IPS DF 6.9 (cell line): ENCODE measurements at regions not wholly inside any gene's neighbourhood (a gene's known extent, or its start where the extent isn't known, plus 50 kb on each side); places are given as distances from the start of the nearest gene placed in this dataset.

ENCODE experiments used
- DNase-seq: peaks from one replicate; pipeline ENCODE4 v3.0.0-alpha.2; 2013; ENCODE audit warnings: low read depth, low spot score
- H3K27ac ChIP-seq: one replicate; pipeline ENCODE4 v1.5.1; 2013; ENCODE audit warnings: low read length, control low read depth
- H3K27me3 ChIP-seq: 2 replicates; pipeline ENCODE4 v1.6.1; 2013; ENCODE audit warnings: mild to moderate bottlenecking, low read length; ENCODE audit not compliant: control insufficient read depth, insufficient read depth
- H3K36me3 ChIP-seq: 2 replicates; pipeline ENCODE4 v1.6.1; 2013; ENCODE audit warnings: low read length; ENCODE audit not compliant: control insufficient read depth, insufficient read depth
- H3K4me1 ChIP-seq: 2 replicates; pipeline ENCODE4 v1.6.1; 2013; ENCODE audit warnings: low read length; ENCODE audit not compliant: control insufficient read depth, insufficient read depth
- H3K4me3 ChIP-seq: 2 replicates; pipeline ENCODE4 v1.5.1; 2013; ENCODE audit warnings: mild to moderate bottlenecking, low read length
- H3K9me3 ChIP-seq: 2 replicates; pipeline ENCODE4 v1.6.1; 2013; ENCODE audit warnings: low read length, inconsistent platforms; ENCODE audit not compliant: control insufficient read depth, insufficient read depth
- WGBS: extraction: QIAGEN DNeasy Blood & Tissue Kit; methylation state at CpG from one replicate; pipeline ENCODE4 v1.1.7; 2013; ENCODE audit warnings: mixed read lengths, missing lambda C conversion rate; ENCODE audit not compliant: insufficient read length, insufficient coverage; 5-methylcytosine and 5-hydroxymethylcytosine counted together

GRCh38 chr1:14301704-14302024, 296.8 kb upstream of the KAZN start:
- Histone ChIP-seq H3K27me3 (no peaks in the 10 kb centered on the region), H3K36me3 (no peaks in the 10 kb centered on the region), H3K4me1 (0 out of 2 replicates have a peak, but pooled peaks cover 1% of the 10 kb centered on the region), H3K9me3 (no peaks in the 10 kb centered on the region), H3K27ac (no peak overlapping the region), H3K4me3 (no peak overlapping the region)
- no CpG with 5 or more reads among the region's 4 CpGs for WGBS
- DNase-seq, result no peak

- Histone ChIP-seq H3K27ac (no peak overlapping the region), H3K4me3 (no peak overlapping the region), H3K36me3 (no peaks in the 10 kb centered on the region), H3K27me3 (no peaks in the 10 kb centered on the region), H3K4me1 (0 out of 2 replicates have a peak, but pooled peaks cover 1% of the 10 kb centered on the region), H3K9me3 (no peaks in the 10 kb centered on the region)
- DNase-seq, result no peak
- no CpG with 5 or more reads among the region's 3 CpGs for WGBS
Measured at GRCh38 chr1:14302025-14302424, 296.5 kb upstream of the KAZN start.

- Histone ChIP-seq H3K27me3 (no peaks in the 10 kb centered on the region), H3K9me3 (no peaks in the 10 kb centered on the region), H3K27ac (no peak overlapping the region), H3K4me3 (no peak overlapping the region), H3K36me3 (no peaks in the 10 kb centered on the region), H3K4me1 (no peaks in the 10 kb centered on the region)
- DNase-seq, result no peak
- no CpG with 5 or more reads among the region's 5 CpGs for WGBS
Measured at GRCh38 chr1:14303011-14303410, 295.5 kb upstream of the KAZN start.

GRCh38 chr1:14304381-14304865, 294.1 kb upstream of the KAZN start:
- Histone ChIP-seq H3K4me3 (no peak overlapping the region), H3K9me3 (no peaks in the 10 kb centered on the region), H3K27me3 (no peaks in the 10 kb centered on the region), H3K27ac (no peak overlapping the region), H3K36me3 (no peaks in the 10 kb centered on the region), H3K4me1 (no peaks in the 10 kb centered on the region)
- no peak for DNase-seq
- WGBS, result no CpG with 5 or more reads among the region's 7 CpGs

- no peak for DNase-seq
- Histone ChIP-seq H3K9me3 (no peaks in the 10 kb centered on the region), H3K27ac (no peak overlapping the region), H3K4me1 (no peaks in the 10 kb centered on the region), H3K36me3 (no peaks in the 10 kb centered on the region), H3K4me3 (no peak overlapping the region), H3K27me3 (no peaks in the 10 kb centered on the region)
- WGBS, result no CpG with 5 or more reads among the region's 2 CpGs
Measured at GRCh38 chr1:14308460-14308859, 290.0 kb upstream of the KAZN start.

- WGBS, result no CpG with 5 or more reads among the region's 3 CpGs
- H3K9me3 ChIP-seq, result no peaks in the 10 kb centered on the region
- no peak overlapping the region for H3K27ac ChIP-seq
- no peak overlapping the region for H3K4me3 ChIP-seq
- no peak for DNase-seq
- no peaks in the 10 kb centered on the region for H3K27me3 ChIP-seq
- H3K36me3 ChIP-seq, result no peaks in the 10 kb centered on the region
- no peaks in the 10 kb centered on the region for H3K4me1 ChIP-seq
Measured at GRCh38 chr1:14309984-14310383, 288.5 kb upstream of the KAZN start.

- H3K36me3 ChIP-seq, result no peaks in the 10 kb centered on the region
- no peaks in the 10 kb centered on the region for H3K27me3 ChIP-seq
- DNase-seq, result no peak
- no CpG with 5 or more reads among the region's 9 CpGs for WGBS
- H3K4me3 ChIP-seq, result no peak overlapping the region
- H3K4me1 ChIP-seq, result no peaks in the 10 kb centered on the region
- no peaks in the 10 kb centered on the region for H3K9me3 ChIP-seq
- H3K27ac ChIP-seq, result no peak overlapping the region
Measured at GRCh38 chr1:14310476-14310875, 288.0 kb upstream of the KAZN start.

GRCh38 chr1:14313731-14314431, 284.6 kb upstream of the KAZN start:
- no peaks in the 10 kb centered on the region for H3K9me3 ChIP-seq
- WGBS, result no CpG with 5 or more reads among the region's 1 CpG
- no peaks in the 10 kb centered on the region for H3K36me3 ChIP-seq
- no peak for DNase-seq
- no peak overlapping the region for H3K27ac ChIP-seq
- no peaks in the 10 kb centered on the region for H3K27me3 ChIP-seq
- H3K4me3 ChIP-seq, result no peak overlapping the region
- no peaks in the 10 kb centered on the region for H3K4me1 ChIP-seq

GRCh38 chr1:14318830-14319229, 279.7 kb upstream of the KAZN start:
- no peaks in the 10 kb centered on the region for H3K36me3 ChIP-seq
- DNase-seq, result no peak
- no peak overlapping the region for H3K27ac ChIP-seq
- no peaks in the 10 kb centered on the region for H3K27me3 ChIP-seq
- H3K4me1 ChIP-seq, result peaks cover 2% of the 10 kb centered on the region; the same call in 1 of the 2 replicates
- H3K4me3 ChIP-seq, result no peak overlapping the region
- H3K9me3 ChIP-seq, result no peaks in the 10 kb centered on the region
- no CpG with 5 or more reads among the region's 1 CpG for WGBS

- no peak overlapping the region for H3K27ac ChIP-seq
Measured at GRCh38 chr1:14320518-14320917, 278.0 kb upstream of the KAZN start.

GRCh38 chr1:14320986-14321385, 277.5 kb upstream of the KAZN start:
- peaks cover 2% of the 10 kb centered on the region; the same call in 1 of the 2 replicates for H3K4me1 ChIP-seq
- H3K27me3 ChIP-seq, result no peaks in the 10 kb centered on the region
- DNase-seq, result no peak
- WGBS, result no CpG with 5 or more reads among the region's 8 CpGs
- no peak overlapping the region for H3K27ac ChIP-seq
- no peak overlapping the region for H3K4me3 ChIP-seq
- H3K9me3 ChIP-seq, result no peaks in the 10 kb centered on the region
- H3K36me3 ChIP-seq, result no peaks in the 10 kb centered on the region

More at GRCh38 chr1:14320518-14320917, 278.0 kb upstream of the KAZN start:
- H3K4me1 ChIP-seq, result peaks cover 2% of the 10 kb centered on the region; the same call in 1 of the 2 replicates
- H3K9me3 ChIP-seq, result no peaks in the 10 kb centered on the region
- no peaks in the 10 kb centered on the region for H3K27me3 ChIP-seq
- H3K36me3 ChIP-seq, result no peaks in the 10 kb centered on the region
- WGBS, result no CpG with 5 or more reads among the region's 2 CpGs
- no peak for DNase-seq
- H3K4me3 ChIP-seq, result no peak overlapping the region
